A673 (cell line): ENCODE measurements at regions not wholly inside any gene's neighbourhood (a gene's known extent, or its start where the extent isn't known, plus 50 kb on each side); places are given as distances from the start of the nearest gene placed in this dataset.

Source experiments
- EZH2 ChIP-seq: fragments of 200-600 bp; sonication (generic); IDR thresholded peaks from 2 replicates; pipeline ENCODE4 v1.6.1; 2017; ENCODE audit warnings: borderline replicate concordance, low read depth, mild to moderate bottlenecking, mixed read lengths, antibody characterized with exemption, low read length; ENCODE audit not compliant: poor library complexity, severe bottlenecking
- TF ChIP-seq, protein P1 (sequence below): fragments of 300-800, 200-600 bp; sonication (generic); conservative IDR thresholded peaks from 2 replicates; pipeline ENCODE4 v1.5.1; 2017; ENCODE audit warnings: low read depth, mild to moderate bottlenecking, antibody characterized with exemption, low read length, moderate library complexity, mixed read lengths

- TF ChIP-seq, protein P1, sequence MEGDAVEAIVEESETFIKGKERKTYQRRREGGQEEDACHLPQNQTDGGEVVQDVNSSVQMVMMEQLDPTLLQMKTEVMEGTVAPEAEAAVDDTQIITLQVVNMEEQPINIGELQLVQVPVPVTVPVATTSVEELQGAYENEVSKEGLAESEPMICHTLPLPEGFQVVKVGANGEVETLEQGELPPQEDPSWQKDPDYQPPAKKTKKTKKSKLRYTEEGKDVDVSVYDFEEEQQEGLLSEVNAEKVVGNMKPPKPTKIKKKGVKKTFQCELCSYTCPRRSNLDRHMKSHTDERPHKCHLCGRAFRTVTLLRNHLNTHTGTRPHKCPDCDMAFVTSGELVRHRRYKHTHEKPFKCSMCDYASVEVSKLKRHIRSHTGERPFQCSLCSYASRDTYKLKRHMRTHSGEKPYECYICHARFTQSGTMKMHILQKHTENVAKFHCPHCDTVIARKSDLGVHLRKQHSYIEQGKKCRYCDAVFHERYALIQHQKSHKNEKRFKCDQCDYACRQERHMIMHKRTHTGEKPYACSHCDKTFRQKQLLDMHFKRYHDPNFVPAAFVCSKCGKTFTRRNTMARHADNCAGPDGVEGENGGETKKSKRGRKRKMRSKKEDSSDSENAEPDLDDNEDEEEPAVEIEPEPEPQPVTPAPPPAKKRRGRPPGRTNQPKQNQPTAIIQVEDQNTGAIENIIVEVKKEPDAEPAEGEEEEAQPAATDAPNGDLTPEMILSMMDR: no peak
- no peak for TF ChIP-seq EZH2
These were observed 711.1 kb upstream of the SEMA3D start for GRCh38 chr7:85897967-85898366.
